Effector memory CD4-positive, alpha-beta T cell (primary cell): ENCODE measurements at regions not wholly inside any gene's neighbourhood (a gene's known extent, or its start where the extent isn't known, plus 50 kb on each side); places are given as distances from the start of the nearest gene placed in this dataset.

Source experiments
- DNase-seq, 3 donors: peaks; one replicate each; pipeline ENCODE4 v3.0.0-alpha.2; 2020
- H3K27ac ChIP-seq: 2 replicates; pipeline ENCODE4 v1.7.0; 2013; ENCODE audit warnings: mild to moderate bottlenecking, low read length, moderate library complexity; ENCODE audit not compliant: insufficient read depth, poor library complexity, severe bottlenecking
- H3K27me3 ChIP-seq: replicated peaks from 2 replicates; pipeline ENCODE4 v1.7.0; 2013; ENCODE audit warnings: mild to moderate bottlenecking, low read length; ENCODE audit not compliant: insufficient read depth, control insufficient read depth, poor library complexity, severe bottlenecking
- H3K36me3 ChIP-seq: 2 replicates; pipeline ENCODE4 v1.7.0; 2013; ENCODE audit warnings: mild to moderate bottlenecking, low read length, moderate library complexity; ENCODE audit not compliant: control insufficient read depth, insufficient read depth
- H3K4me1 ChIP-seq: 2 replicates; pipeline ENCODE4 v1.7.0; 2013; ENCODE audit warnings: low read length, mild to moderate bottlenecking; ENCODE audit not compliant: control insufficient read depth, insufficient read depth, poor library complexity, severe bottlenecking
- H3K4me3 ChIP-seq: 2 replicates; pipeline ENCODE4 v1.7.0; 2013; ENCODE audit warnings: low read length, low read depth, mild to moderate bottlenecking; ENCODE audit not compliant: insufficient read depth, poor library complexity, severe bottlenecking
- H3K9me3 ChIP-seq: 2 replicates; pipeline ENCODE4 v1.7.0; 2013; ENCODE audit warnings: mild to moderate bottlenecking, low read length, moderate library complexity; ENCODE audit not compliant: control insufficient read depth

GRCh38 chr10:79003183-79004100 lies 65.3 kb upstream of the ZMIZ1 start:
- Histone ChIP-seq H3K27ac (no peak overlapping the region), H3K4me1 (no peaks in the 10 kb centered on the region), H3K4me3 (no peak overlapping the region), H3K27me3 (no peaks in the 10 kb centered on the region), H3K36me3 (no peaks in the 10 kb centered on the region), H3K9me3 (no peaks in the 10 kb centered on the region)
- no peak for DNase-seq

GRCh38 chr10:79004311-79004710 lies 64.5 kb upstream of the ZMIZ1 start:
- no peak for DNase-seq
- H3K27ac ChIP-seq = no peak overlapping the region
- H3K4me1 ChIP-seq = no peaks in the 10 kb centered on the region
- H3K4me3 ChIP-seq = no peak overlapping the region
- no peaks in the 10 kb centered on the region for H3K36me3 ChIP-seq
- no peaks in the 10 kb centered on the region for H3K9me3 ChIP-seq
- H3K27me3 ChIP-seq = no peaks in the 10 kb centered on the region

DNA sequence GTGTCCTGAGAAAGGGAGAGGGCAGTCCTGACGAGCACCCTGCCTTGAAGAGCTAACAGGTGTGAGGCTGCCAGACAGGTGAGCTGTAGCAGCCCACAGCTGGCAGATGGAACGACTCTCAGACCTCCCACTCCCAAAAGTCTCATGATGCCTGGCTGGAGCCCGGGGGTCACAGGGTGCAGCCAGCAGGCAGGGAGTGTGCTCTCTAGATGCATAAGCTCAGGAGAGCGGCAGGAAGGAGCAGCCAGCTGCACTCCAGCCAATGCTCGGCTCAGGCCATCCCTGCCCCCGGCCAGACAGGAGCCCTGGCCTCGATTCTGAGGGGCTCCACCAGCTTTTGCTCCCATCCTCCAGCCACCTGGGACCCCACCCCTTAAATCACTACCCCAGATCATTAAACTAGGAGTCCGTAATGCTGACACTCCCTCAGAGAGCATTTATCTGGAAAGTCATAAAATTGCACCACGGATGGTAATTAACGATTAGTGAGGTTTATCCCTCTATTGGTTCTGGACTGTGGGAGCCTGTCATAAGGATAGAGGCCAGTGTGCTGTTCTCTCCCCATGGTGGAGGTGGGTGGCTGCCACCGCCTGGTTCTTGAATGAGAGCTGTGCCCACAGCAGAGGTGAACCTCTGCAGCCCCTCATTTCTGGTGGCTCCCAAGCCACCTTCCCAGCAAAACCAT lies 63.5 kb upstream of the ZMIZ1 start:
- no peaks in the 10 kb centered on the region for H3K9me3 ChIP-seq

GRCh38 chr10:79007018-79007417 lies 61.7 kb upstream of the ZMIZ1 start:
- no peaks in the 10 kb centered on the region for H3K9me3 ChIP-seq
- H3K27ac ChIP-seq = no peak overlapping the region
- no peaks in the 10 kb centered on the region for H3K4me1 ChIP-seq
- no peak for DNase-seq
- no peaks in the 10 kb centered on the region for H3K27me3 ChIP-seq
- H3K36me3 ChIP-seq = no peaks in the 10 kb centered on the region
- H3K4me3 ChIP-seq = no peak overlapping the region

More for the DNA sequence above, 63.5 kb upstream of the ZMIZ1 start:
- DNase-seq = no peak
- no peaks in the 10 kb centered on the region for H3K4me1 ChIP-seq
- H3K27me3 ChIP-seq = no peaks in the 10 kb centered on the region
- H3K4me3 ChIP-seq = no peak overlapping the region
- H3K27ac ChIP-seq = no peak overlapping the region
- no peaks in the 10 kb centered on the region for H3K36me3 ChIP-seq

DNA sequence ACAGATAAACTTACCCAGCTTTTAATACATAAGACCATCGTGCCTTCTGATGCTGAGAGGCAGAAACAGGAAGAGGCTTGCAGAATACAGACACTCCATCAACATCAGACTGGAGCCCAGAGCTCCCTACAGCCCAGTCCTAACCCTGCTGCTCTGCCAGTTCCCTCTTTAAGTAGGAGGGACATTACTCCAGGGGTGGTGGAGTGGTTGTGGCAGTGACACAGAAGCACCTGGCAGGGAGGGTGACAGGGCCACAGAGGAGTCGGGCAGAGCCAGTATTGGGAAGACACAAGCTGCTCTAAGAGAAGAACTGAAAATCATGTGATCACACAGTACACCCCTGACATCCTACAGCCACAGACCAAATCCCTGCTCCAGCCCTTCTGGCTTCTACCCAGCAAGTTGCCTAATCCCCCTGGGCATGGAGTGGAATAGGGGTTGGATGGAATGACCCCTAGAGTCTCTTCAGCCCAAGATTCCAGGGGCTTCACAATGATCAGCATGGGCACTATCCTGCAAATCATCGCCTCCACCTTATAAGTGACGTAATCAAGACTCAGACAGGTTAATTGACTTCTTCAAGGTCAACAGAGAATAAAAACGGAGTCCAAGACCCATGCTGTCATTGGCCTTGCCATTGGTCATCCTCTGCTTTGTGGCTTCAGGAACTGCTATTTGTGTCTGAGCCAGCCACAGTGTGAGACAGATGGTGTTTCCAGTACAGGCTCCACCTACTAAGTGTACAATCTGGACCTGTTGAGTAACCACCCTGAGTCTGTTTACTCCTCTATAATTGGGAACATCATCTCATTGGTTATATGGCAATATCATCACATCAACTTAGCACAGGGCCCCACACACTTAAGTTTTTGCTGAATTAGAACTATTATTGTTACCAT lies 61.1 kb upstream of the ZMIZ1 start:
- H3K27me3 ChIP-seq = no peaks in the 10 kb centered on the region
- DNase-seq = no peak
- H3K9me3 ChIP-seq = no peaks in the 10 kb centered on the region
- no peaks in the 10 kb centered on the region for H3K36me3 ChIP-seq
- no peak overlapping the region for H3K27ac ChIP-seq
- no peak overlapping the region for H3K4me3 ChIP-seq
- H3K4me1 ChIP-seq = no peaks in the 10 kb centered on the region

DNA sequence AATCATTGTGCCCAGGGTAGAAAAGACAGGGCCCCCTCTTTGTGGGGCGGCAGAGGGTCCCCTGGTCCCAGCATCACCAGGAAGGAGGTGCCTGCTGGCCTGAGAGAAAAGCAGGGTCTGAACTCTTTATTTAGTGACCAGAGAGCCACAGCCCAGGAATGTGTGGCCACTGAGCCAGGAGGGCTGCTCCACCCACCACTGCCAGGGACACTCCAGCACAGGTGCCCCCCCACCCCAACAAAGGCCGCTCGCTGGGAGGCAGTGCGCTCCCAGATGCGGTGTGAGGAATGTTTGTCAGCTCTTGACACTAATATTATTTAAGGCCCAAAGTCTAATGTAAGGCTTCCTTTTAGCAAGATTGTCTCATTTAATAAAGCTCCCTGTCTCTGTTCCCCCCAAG lies 59.6 kb upstream of the ZMIZ1 start:
- H3K27me3 ChIP-seq = no peaks in the 10 kb centered on the region
- DNase-seq = no peak
- H3K27ac ChIP-seq = no peak overlapping the region
- H3K9me3 ChIP-seq = no peaks in the 10 kb centered on the region
- H3K4me3 ChIP-seq = no peak overlapping the region
- H3K36me3 ChIP-seq = no peaks in the 10 kb centered on the region
- no peaks in the 10 kb centered on the region for H3K4me1 ChIP-seq

DNA sequence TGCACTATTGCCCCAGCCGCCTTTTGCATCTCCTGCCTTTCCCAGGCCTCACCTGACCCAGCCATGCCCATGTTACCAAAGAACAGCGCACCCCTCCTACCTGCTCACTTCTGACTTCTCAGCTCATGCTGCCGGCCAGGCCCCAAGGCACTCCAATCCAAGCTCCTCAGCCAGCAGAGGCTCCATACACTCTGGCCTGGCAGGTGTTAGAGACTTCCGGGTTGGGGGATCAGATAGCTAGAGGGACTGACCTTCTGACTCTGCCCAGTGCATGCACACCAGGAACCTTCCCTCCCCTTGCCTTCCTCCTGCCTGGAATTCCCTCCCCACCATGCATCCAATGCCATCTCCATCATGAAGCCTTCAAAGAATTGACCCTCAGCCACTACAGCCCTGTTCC lies 56.2 kb upstream of the ZMIZ1 start:
- DNase-seq = no peak
- Histone ChIP-seq H3K4me3 (no peak overlapping the region), H3K36me3 (no peaks in the 10 kb centered on the region), H3K27me3 (no peaks in the 10 kb centered on the region), H3K4me1 (no peaks in the 10 kb centered on the region), H3K27ac (no peak overlapping the region), H3K9me3 (no peaks in the 10 kb centered on the region)

DNA sequence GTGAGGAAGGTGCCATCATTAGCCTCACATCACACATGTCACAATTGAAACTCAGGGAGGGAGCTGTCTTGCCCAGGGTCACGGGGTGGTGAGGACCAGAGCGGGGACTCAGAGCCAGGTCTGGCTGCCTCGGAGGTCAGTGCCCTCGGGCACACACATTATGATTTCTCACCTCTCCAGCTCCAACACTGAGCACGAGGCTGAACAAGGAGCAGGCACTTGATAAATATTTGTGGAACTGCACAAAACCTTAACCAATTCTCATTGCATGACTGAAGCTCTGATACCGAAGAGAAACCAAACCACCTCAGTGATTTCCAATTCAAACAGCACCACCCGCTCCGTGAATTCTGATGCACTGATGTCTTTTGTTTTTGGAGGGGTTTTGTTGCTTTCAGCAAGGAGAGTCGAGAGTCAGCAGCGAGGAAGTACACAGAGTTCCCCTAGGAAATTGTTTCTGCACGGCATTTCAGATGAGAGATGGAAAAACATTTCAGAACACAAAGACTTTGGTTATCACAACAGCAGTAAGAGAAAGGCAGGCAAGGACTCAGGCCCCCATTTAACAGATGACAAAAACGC lies 55.3 kb upstream of the ZMIZ1 start:
- Histone ChIP-seq H3K4me3 (no peak overlapping the region), H3K4me1 (no peaks in the 10 kb centered on the region), H3K9me3 (no peaks in the 10 kb centered on the region), H3K36me3 (no peaks in the 10 kb centered on the region), H3K27me3 (no peaks in the 10 kb centered on the region), H3K27ac (no peak overlapping the region)
- no peak for DNase-seq

- Histone ChIP-seq H3K9me3 (no peaks in the 10 kb centered on the region), H3K4me1 (no peaks in the 10 kb centered on the region), H3K4me3 (no peak overlapping the region), H3K36me3 (no peaks in the 10 kb centered on the region), H3K27me3 (no peaks in the 10 kb centered on the region), H3K27ac (no peak overlapping the region)
- no peak for DNase-seq
These were observed 54.0 kb upstream of the ZMIZ1 start for GRCh38 chr10:79014796-79015195.
